ENCODE measurements at regions not wholly inside any gene's neighbourhood (a gene's known extent, or its start where the extent isn't known, plus 50 kb on each side); places are given as distances from the start of the nearest gene placed in this dataset.

- no peak for TF ChIP-seq ZFP62 (CRISPR knock-in tag; IDR thresholded peaks at IDR 0.05)
- TF ChIP-seq TCF7 (IDR thresholded peaks at IDR 0.05; ENCODE audit: low read depth) = no peak
- TF ChIP-seq TRIM24 (CRISPR knock-in tag; IDR thresholded peaks at IDR 0.05) = no peak
- no peak for TF ChIP-seq HOXD1 (CRISPR knock-in tag; IDR thresholded peaks at IDR 0.05)
- no peak for TF ChIP-seq AKAP8 (CRISPR knock-in tag; IDR thresholded peaks at IDR 0.05)
- TF ChIP-seq ZNF343 (CRISPR knock-in tag; IDR thresholded peaks at IDR 0.05) = no peak
- TF ChIP-seq, protein P1, sequence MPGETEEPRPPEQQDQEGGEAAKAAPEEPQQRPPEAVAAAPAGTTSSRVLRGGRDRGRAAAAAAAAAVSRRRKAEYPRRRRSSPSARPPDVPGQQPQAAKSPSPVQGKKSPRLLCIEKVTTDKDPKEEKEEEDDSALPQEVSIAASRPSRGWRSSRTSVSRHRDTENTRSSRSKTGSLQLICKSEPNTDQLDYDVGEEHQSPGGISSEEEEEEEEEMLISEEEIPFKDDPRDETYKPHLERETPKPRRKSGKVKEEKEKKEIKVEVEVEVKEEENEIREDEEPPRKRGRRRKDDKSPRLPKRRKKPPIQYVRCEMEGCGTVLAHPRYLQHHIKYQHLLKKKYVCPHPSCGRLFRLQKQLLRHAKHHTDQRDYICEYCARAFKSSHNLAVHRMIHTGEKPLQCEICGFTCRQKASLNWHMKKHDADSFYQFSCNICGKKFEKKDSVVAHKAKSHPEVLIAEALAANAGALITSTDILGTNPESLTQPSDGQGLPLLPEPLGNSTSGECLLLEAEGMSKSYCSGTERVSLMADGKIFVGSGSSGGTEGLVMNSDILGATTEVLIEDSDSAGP (CRISPR knock-in tag; IDR thresholded peaks at IDR 0.05; ENCODE audit: borderline replicate concordance) = no peak
- no peak for TF ChIP-seq ZNF720 (CRISPR knock-in tag; IDR thresholded peaks at IDR 0.05)
- TF ChIP-seq ZNF556 (CRISPR knock-in tag; IDR thresholded peaks at IDR 0.05; ENCODE audit: borderline replicate concordance) = no peak
- TF ChIP-seq, protein P2, sequence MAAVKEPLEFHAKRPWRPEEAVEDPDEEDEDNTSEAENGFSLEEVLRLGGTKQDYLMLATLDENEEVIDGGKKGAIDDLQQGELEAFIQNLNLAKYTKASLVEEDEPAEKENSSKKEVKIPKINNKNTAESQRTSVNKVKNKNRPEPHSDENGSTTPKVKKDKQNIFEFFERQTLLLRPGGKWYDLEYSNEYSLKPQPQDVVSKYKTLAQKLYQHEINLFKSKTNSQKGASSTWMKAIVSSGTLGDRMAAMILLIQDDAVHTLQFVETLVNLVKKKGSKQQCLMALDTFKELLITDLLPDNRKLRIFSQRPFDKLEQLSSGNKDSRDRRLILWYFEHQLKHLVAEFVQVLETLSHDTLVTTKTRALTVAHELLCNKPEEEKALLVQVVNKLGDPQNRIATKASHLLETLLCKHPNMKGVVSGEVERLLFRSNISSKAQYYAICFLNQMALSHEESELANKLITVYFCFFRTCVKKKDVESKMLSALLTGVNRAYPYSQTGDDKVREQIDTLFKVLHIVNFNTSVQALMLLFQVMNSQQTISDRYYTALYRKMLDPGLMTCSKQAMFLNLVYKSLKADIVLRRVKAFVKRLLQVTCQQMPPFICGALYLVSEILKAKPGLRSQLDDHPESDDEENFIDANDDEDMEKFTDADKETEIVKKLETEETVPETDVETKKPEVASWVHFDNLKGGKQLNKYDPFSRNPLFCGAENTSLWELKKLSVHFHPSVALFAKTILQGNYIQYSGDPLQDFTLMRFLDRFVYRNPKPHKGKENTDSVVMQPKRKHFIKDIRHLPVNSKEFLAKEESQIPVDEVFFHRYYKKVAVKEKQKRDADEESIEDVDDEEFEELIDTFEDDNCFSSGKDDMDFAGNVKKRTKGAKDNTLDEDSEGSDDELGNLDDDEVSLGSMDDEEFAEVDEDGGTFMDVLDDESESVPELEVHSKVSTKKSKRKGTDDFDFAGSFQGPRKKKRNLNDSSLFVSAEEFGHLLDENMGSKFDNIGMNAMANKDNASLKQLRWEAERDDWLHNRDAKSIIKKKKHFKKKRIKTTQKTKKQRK (IDR thresholded peaks at IDR 0.05; ENCODE audit: low read length) = no peak
- no peaks in the 10 kb centered on the region for H3K27me3 ChIP-seq (ENCODE audit: control insufficient read depth in 1 of 2, insufficient read depth in 2 of 2, low read length in 2 of 2)
- H3K4me1 ChIP-seq (ENCODE audit: insufficient read depth, low read length) = peaks cover 27% of the 10 kb centered on the region
- intact Hi-C loops (cut with micrococcal nuclease; ENCODE audit: unreplicated experiment) (no loop called here), in situ Hi-C loops (cut with HindIII; ENCODE audit: extremely low pct_ligation_motif_present, low pct_unique_long_range_greater_than_20kb) (no loop called here)
- H4K20me1 ChIP-seq (ENCODE audit: insufficient read depth, low read length) = no peaks in the 10 kb centered on the region
- ChIA-PET POLR2A (no interaction called here), CTCF (ENCODE audit: low intra/inter-chr PET ratio, low total read pairs) (no interaction called here)
- 88% methylated on average over 5 of the region's 5 CpGs for WGBS (ENCODE audit: low lambda C conversion rate)
- DNase-seq (ENCODE audit: low spot score) (no peak), FAIRE-seq (no peak), ATAC-seq (no peak)
- no TSS peak for BruUV-seq (replicated peaks)
- H3K27ac ChIP-seq (ENCODE audit: extremely low read length, insufficient read depth, low read length) = no peak overlapping the region
- H3K4me3 ChIP-seq (replicated peaks in 1 of 3; ENCODE audit: insufficient read depth in 1 of 3, low read depth in 2 of 3, low read length in 3 of 3) = no peak overlapping the region
- H2AFZ ChIP-seq (ENCODE audit: low read length) = no peak overlapping the region
- H3K36me3 ChIP-seq (replicated peaks in 1 of 2; ENCODE audit: control insufficient read depth in 1 of 2, insufficient read depth in 2 of 2, low read length in 2 of 2) = no peaks in the 10 kb centered on the region; a peak in 1 of 5 replicates
- no peak overlapping the region for H3K4me2 ChIP-seq (ENCODE audit: low read depth, low read length)
- H3K9me3 ChIP-seq (ENCODE audit: low read length) = no peaks in the 10 kb centered on the region
- H3K79me2 ChIP-seq (ENCODE audit: insufficient read depth, low read length) = peaks cover 2% of the 10 kb centered on the region
- no peak overlapping the region for H3K9ac ChIP-seq (ENCODE audit: insufficient read depth, low read depth, low read length)
Measured at GRCh38 chr6:167426651-167427050, 101.8 kb downstream of the TTLL2 start.
